Stimulated activated CD4-positive, alpha-beta T cell treated with anti-CD3 and anti-CD28 coated beads, Interleukin-15, amount 100 ng/mL, for 24 hours (primary cell): ENCODE measurements at regions not wholly inside any gene's neighbourhood (a gene's known extent, or its start where the extent isn't known, plus 50 kb on each side); places are given as distances from the start of the nearest gene placed in this dataset.
A peak's percentile ranks its signal among the peaks of the same experiment; 100 is the strongest.

Experiments used
- DNase-seq: peaks from one replicate; pipeline ENCODE4 v3.0.0-alpha.2; 2020

DNA sequence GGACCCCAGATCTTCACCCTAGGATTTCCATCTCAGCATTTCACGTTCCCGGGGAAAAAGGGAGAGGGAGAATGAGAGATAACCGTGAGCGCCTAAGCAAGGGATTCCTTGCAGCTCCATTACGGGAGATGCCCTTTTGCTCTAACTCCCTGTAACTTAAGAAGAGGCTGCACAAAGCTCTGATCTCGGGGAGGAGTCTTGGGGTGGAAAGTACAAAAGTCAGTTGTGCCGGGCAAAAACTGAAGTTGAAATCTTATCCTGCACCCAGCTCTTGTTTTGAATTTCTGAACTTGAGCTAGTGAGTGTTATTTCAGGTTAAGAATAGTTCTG lies 256.4 kb upstream of the SOX21 start:
- DNase-seq, result no peak

DNA sequence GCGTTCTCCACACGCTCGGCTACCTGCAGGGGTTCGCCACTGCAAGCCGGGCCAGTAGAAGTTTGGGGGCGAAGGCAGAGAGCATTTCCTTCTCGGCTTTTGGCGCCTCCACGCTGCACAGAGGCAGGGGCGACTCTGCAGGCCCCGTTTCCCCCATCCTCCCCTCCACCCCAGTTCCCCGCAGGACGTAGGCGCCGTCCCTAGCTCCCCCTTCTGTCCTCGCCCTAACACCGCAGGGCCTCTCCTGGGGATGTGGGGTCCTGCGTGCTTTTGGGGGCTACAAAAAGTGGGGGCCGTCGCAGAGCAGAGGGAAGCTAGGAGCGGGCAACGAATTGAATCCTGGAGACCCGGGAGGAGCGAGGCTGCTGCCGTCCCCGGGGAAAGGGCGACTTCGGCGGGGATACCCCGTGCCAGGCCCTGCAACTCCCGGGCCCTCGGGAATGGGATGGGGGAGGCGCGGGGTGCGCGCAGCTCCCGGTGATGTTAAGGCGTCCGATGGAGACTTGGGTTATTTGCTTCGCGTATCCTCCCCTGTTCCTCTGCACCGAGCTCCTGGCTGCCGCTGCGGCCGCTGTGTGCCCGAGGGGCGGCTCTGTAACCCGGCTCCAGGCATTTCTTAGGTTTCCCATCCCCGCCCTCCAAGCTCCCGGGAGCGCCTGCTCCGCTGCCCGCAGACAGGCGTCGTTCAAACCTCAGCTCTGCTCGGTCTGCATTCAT lies 255.9 kb upstream of the SOX21 start:
- DNase-seq, result peak; percentile 20

DNA sequence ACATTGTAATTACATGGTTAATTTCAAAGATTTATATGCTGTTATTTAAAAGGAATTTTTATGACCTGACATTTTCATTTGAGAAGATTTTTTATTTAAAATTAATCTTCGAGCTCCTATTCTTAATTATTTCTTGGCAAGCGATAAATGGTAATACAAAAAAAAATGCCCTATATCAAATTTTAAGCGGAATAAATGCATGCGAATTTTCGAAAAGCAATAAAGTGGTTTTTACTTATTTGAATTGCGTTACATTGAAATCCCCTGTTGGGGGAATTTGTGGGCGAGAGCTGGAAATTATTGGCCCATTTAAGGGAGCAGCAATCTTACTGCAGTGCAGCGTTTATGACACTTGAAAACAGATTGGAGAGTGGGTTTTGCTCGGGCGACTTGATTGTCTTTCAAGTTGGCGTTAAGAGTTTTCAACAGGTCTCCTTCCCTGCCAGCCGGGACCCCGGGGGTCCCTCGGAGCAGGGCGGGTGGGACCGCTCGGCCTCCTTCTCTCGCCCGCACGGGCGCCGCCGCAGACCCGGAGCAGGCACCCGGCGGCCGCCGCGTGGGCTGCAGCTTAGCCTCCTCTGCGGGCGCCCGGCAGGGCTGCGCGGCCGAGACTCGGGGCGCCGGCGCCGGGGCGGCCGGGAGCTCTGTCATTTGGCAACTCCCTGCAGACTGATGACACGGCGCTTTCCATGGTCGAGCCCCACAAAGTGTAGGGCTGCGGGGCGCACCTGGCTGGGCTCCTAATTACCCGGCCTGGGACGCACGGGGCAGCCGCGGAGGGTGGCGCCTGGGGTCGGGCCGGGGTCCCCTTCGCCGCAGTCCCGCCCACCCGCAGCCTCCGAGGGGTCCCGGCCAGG lies 255.1 kb upstream of the SOX21 start:
- peak; percentile 63 for DNase-seq

DNA sequence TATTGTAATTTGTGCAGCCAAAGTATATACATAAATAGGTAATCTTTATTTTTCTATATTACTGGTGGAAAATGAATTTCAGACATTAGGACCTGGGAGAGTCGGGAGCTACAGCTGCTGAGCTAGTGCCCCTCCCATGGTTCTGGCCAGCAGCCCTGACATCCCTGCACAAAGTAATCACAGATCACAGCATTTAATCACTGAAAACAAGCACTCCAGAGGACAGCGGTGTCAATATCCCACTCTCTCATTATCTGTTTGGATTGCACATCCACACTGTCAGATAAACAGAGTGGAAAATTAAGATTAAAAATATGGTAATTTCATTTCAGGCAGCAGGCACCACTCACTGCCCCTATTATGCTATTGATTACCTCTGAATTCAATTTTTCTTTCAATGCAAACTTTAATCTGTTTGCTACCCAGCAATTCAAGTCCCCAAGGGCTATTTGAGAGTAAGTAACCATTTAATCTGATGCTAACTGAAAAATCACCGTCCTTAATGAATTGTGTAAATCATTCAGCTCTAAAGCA lies 254.1 kb upstream of the SOX21 start:
- no peak for DNase-seq

DNA sequence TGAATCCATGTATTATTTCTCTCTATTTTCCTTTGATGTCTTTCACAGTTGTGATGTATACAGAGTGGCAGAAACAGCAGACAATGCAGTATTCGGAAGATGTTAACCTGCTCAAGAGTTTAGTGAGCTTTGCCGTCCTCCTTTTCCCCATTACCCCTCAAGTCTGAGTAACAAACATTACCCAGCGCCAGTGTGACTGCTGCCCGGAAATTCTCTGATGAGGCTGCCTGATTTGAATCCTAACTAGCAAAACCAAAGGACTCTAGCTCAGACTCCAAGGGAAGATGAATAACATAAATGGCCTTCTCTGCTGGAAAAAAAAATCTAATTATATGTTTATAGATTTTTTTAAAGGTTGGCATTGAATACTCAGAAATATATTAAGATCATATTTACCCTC lies 247.3 kb upstream of the SOX21 start:
- DNase-seq, result no peak

DNA sequence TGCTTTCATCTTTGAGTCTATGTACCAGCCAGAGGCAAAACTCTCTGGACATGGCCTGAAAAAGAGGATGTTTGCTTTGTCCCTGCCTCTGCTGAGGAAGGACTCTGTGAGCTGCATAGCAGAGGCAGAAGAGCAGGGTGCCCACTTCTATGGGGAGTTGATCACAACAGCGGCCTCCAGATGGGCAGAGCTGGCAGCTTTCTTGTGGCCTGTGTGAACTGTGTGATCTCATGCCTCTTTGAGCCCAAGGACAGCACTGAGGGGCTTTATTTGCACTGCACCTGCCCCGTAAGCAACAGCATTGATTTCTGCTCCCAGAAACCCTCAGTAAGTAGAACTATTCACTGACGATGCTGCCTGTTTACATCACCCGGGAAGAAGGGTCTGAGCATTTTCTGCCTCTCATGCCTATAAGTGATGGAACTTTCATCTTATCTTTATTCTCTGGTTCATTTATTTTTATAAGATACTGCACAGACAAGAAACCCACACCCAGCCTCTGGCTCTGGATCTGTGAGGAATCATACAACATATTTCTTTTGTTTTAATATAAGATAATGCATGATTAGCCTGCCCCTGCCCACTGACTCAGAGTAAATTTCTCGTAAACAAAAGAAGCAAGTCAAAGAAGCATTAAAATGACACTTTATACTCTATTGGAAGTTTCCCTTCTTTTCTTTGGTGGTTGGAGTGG lies 244.2 kb upstream of the SOX21 start:
- no peak for DNase-seq

DNA sequence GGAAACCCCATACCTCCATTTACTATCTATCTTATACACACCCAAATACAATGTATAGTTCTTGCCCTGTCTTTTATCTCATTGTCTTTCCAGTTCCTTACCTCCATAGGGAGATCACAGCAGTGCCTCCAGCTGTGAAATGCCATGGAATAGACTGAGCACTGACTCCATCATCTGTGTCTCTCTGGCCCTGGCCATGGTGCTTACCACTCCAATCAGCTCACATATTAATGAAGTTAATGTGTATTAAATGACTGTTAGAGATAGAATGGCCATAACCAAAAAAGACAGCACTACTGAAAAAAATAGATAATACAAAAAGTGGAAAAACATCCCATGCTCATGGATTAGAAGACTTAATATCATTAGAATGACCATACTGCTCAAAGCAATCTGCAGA lies 240.4 kb upstream of the SOX21 start:
- no peak for DNase-seq

DNA sequence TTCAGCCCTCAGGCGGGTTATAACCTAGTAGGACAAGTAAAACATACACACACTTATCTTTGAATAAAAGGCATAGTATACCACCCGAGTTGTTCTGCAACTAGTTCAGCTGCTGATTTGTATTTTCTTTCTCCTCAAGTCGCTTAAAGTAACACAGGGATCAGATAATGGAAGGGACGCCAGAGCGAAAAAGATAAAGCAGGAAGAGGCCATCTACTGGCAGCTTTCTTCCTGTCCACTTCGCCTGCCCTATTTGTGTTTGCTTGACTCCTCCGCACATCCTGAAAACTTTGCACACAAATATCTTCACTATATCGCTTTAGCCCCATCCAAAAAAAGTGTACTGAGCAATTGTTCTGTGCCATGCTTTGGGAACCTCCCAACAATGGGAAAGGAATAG lies 238.0 kb upstream of the SOX21 start:
- DNase-seq, result no peak

DNA sequence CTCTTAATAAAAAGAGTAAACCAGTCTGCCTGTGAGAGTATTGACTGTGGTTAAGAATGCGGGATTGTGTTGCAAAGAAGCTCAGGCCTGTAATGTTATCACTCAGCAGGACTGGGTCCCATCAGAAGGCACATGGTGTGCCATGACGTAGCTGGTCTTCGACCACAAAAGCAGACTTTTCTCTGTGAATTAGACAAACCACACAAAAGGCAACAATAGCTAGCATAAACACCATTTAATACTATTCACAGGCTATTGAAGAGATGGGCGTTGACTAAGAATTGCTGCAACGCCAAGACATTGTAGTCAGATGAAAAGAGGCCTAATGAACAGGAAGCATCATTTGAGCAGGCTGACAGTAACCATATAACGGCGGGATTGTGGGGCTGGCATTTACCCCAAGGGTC lies 235.6 kb upstream of the SOX21 start:
- no peak for DNase-seq

DNA sequence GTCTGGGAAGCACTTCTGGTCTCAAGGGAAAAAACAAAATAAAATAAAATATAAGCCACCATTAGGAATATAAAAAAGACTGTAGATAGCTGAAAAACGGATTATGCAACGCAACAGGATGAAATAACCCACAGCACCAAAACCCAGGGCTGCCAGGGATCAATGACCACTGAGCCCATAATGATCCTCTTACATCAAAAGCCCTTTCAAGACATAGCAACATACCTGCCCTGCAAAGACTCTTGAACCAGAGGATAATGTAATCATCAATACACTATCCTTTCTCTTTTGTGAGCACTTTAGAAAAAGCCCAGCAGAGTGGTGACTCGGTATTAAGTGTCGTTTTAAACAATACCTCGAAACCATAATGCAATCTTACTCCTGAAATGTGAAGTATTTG lies 235.0 kb upstream of the SOX21 start:
- no peak for DNase-seq

DNA sequence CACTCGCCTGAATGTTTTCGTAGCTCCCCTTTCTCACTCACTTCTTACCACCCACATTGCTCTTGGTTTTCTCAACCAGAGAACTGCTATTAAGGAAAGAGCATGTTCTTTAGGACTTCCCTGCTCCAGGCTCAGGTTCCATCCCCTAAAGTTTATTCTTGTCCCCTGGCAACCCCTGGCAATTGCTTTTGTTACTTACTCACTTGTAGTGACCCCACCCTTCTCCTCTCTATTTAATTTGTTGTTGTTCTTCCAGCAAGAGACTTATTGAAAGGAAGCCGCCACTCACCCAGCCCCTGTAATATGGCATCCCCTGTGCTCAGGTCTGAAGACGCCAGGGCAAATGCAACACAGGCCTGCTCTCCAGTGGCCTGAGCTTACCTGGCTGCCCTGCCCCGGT lies 233.7 kb upstream of the SOX21 start:
- no peak for DNase-seq

DNA sequence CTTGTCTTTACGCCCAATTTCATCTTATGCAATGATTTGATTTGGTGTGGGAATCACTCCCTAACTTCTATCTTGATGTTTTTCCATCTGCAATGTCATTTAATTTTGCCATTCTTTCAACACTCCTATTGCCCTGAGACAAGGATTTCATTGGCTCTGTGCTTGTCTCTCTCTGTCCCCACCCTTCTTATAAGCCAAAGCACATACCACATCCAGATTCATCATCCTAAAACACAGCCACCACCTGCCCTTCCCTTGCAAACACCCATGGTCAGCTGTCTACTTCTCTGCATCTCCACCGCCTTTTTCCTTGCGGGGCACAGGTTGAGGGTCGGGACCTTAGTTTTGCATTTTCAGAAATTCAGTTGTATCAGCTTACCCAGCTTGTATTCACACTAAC lies 225.8 kb upstream of the SOX21 start:
- DNase-seq, result no peak

DNA sequence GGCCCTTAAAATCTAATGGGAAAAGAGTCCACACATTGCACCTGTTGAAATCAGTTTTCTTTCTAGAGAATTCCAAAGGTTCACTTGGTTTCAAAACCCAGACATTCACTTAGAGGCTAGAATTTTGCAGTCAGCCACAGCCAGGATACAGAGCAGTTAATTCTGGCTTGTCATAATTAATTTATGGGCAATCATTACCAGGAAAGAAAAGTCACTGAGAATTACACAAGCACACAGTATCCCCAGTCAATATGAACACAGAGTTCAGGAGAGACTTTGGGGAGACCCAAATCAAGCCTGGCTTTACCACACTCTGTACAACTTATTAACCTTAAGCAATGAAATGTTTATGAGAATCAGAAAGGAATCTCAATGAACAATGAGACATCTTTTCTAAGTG lies 224.3 kb upstream of the SOX21 start:
- no peak for DNase-seq

DNA sequence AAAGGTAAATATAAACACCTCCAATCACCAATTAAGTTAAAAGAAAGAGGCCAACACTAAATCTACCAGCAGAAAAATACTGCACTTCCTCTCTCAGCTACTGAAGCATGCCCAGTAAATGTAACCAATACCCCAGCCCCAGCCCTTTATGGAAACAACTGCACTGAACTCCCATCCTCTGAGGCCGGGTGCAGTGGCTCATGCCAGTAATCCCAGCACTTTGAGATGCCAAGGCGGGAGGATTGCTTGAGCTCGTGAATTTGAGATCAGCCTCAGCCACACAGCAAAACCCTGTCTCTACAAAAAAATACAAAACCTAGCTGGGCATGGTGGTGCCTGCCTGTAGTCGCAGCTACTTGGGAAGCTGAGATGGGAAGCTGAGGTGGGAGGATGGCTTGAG lies 221.6 kb upstream of the SOX21 start:
- DNase-seq, result no peak

DNA sequence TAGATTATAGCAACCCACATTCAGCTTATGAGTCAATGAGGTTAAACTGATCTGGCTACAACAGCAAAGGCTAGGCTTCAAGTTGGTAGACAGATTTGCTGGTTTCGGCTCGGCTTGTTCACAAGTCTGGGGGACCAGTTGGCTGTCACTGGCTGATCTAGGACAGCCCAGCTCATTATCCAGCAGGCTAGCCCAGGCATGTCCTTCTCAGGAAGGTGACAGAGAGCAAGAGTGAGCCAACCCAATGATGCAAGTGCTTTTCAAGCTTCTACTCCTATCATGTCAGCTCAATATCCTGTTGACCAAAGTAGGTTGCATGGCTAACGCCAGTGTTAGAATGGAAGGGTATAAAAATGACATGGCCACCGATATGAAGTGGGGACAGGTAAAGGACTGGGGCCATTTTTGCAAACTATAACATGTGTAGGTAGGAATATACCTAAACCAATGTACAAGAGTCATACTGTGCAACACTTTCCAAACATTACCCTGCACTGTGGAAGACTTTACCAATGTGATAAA lies 220.9 kb upstream of the SOX21 start:
- no peak for DNase-seq

DNA sequence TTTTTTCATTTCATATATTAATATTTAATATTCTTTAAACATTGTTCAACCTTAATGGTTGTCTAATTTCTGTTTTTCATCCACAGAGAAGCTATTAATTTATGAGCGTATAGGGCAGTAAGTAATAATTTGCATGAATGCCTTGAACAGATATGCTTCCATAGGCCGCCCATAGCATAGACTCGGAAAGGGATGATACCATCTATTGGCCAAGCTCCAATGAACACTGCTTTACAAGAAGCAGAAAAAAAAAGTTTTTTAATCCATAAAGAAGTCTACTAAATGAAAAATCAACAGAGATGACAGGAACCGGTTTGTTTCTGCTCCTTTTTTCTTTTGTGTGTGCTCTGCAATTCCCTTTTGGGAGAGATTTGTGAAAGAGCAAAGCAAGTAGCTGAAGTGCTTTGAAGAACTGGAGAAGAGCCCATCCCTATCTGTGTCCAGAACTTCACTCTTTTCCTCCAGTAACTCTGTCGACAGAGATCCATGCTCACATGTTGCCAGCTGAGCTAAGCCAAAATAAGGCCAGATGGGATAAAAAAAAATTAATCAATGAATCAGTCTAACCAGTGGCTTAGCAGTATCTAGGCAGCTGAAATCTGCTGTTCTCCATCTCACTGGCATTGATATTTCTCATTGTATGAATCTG lies 215.9 kb upstream of the SOX21 start:
- no peak for DNase-seq

DNA sequence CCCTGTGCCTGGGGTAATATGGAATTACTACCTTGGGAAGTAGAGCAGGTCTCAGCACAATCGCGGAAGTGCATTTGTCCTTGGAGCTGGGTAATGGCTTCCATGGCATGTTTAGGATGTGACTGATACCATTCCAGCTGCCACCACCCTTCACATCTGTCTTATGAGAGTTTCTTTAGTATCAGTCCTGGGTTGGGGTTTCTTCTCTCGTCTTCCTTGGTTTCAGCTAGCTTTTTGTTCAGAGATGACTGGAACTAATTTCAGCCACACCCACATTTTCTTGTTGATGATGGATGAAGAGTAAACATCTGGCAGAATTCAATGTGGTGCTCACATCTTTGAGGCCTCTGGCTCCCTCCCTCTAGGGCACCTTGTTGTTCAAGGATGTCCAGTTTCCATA lies 212.9 kb upstream of the SOX21 start:
- no peak for DNase-seq

DNA sequence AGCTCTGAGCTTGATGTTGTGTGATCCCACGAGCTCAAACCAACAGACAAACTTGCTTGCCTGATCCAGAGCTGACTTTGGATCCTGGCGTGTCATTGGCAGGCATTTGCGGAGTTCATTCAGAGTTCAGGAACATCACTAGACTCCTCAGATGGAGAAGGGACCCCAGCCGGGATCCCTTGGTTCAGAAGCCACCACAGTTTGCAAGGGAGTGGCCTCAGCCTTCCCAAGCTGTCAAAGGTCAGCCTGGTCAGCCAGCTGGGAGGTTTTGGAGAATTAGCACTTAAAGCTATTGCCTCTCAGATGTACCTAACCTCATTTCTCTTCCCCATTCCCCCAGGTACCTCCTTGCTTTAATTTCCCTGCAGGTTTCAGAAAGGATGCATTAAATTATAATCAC lies 208.8 kb upstream of the SOX21 start:
- DNase-seq, result no peak

DNA sequence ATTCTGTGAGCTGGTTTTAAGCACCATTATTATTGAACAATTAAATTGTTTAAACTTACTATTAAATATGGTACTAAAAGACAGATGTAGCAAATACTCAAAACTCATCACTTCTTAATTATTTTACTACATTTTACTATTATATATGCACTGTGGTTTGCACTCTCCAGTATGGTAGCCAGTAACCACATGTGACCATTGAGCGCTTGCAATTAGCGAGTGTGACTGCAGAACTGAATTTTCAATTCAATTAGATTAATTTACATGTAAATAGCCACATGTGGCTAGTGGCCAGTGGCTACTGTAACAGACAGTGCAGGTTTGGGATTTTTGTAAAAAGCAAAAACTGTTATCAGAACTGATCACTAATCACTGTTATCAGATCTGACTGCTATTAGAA lies 208.2 kb upstream of the SOX21 start:
- no peak for DNase-seq

DNA sequence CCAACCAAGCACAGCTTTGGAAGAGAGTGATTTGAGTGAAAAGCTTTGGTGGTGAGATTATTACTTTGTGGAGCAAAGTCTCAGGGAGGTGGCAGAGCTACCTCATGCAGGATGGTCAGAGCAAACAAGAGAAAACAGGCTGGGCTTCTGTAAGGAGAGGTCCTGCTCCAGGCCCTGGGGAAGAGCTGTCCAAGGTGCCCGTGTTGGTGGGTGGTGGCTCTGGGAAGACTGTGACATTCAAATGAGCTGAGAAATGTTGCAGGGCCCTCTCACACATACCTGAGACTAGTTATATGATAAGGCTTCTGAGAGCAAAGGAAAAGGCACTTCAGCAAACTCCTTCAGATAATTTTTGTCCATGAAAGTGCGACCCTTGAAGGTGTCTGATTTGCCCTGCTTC lies 205.5 kb upstream of the SOX21 start:
- no peak for DNase-seq

DNA sequence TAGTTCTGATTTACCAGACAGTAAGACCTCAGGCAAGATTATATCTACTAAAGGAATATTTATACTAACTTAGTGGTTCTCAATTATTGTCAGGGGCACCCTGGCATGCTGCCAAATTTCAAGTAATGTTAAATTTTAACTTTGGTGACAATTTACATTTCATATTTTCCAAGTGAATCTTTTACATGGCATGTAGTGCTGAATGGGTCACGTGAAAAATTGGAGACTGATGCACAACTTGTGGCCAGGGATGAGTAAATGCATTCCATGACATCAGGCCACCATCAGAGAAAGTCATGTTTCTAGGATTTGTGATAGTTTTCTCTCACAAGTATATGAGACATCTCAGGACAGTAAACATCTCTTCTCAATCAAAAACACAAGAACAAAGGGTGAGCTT lies 202.6 kb upstream of the SOX21 start:
- DNase-seq, result no peak

DNA sequence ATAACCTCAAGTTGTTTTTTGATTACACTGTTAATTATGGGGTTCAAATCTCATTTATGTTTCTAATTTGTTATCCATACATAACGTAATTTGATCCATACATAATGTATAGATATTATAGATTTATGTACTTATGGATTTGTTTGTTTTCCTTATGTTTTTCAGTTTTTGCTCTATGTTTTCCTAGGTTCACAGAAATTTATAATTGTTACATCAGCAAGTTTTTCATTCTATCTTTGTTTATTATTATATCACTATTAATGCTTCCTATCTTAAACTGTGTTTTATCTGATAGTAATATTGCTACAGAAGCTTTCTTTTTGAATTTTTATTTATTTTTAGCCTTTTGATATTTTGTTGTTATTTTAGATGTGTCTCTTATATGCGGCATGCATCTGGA lies 194.3 kb upstream of the SOX21 start:
- DNase-seq, result no peak

DNA sequence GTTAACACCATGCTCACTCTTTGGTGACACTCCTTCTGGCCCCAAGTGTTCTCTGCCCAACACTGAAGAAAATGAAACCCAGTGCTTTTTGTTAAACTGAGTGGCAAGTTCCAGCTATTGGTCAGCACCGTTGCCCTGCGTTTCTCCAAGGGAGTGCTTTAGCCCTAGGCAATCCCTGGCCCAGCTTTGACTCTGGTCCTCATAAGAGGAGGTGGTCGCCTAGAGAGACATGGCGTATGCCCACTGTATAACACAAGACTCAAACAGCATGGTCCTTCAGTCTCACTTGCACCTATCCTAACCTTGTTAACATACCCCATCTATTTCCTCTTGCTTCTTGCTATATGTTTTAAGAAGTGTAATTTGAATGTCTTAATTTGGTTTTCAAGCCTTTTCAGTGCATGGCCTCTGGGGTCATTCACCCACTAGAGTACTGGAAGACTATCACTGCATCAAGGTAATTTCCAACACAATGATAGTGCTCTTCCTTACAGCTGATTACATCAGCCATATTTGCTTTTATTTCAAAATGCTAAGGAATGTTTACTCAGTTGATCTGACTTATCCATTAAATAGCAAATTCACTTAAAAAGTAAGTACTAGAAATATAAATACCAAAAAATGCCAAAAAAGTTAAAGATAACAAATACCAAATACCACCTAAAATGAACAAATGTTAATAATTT lies 190.5 kb upstream of the SOX21 start:
- DNase-seq, result no peak
